Trophoblast cell (in vitro differentiated cells and primary cell): ENCODE measurements at regions not wholly inside any gene's neighbourhood (a gene's known extent, or its start where the extent isn't known, plus 50 kb on each side); places are given as distances from the start of the nearest gene placed in this dataset.

ENCODE experiments used
- DNase-seq, 2 donors: peaks; one replicate each; pipeline ENCODE4 v3.0.0-alpha.2; 2016
- H2AFZ ChIP-seq: 2 replicates; pipeline ENCODE4 v1.6.1; 2013; ENCODE audit warnings: low read length, moderate library complexity, mild to moderate bottlenecking; ENCODE audit not compliant: insufficient read depth, poor library complexity
- H2AK5ac ChIP-seq: 2 replicates; pipeline ENCODE4 v1.6.1; 2013; ENCODE audit warnings: mild to moderate bottlenecking, low read length
- H2BK120ac ChIP-seq: 2 replicates; pipeline ENCODE4 v1.6.1; 2013; ENCODE audit warnings: low read length, mild to moderate bottlenecking, moderate library complexity; ENCODE audit not compliant: insufficient read depth, poor library complexity
- H2BK12ac ChIP-seq: 2 replicates; pipeline ENCODE4 v1.6.1; 2013; ENCODE audit warnings: mild to moderate bottlenecking, low read length, moderate library complexity
- H2BK5ac ChIP-seq: 2 replicates; pipeline ENCODE4 v1.6.1; 2013; ENCODE audit warnings: low read length, low read depth, moderate library complexity, mild to moderate bottlenecking; ENCODE audit not compliant: poor library complexity
- H3K14ac ChIP-seq: 2 replicates; pipeline ENCODE4 v1.6.1; 2013; ENCODE audit warnings: mild to moderate bottlenecking, low read length
- H3K18ac ChIP-seq: 2 replicates; pipeline ENCODE4 v1.6.1; 2013; ENCODE audit warnings: mild to moderate bottlenecking, low read length
- H3K23ac ChIP-seq: 2 replicates; pipeline ENCODE4 v1.6.1; 2013; ENCODE audit warnings: low read length
- H3K27ac ChIP-seq: 2 replicates; pipeline ENCODE4 v1.5.1; 2013; ENCODE audit warnings: low read depth, mild to moderate bottlenecking, inconsistent platforms, low read length, moderate library complexity
- H3K27me3 ChIP-seq: 2 replicates; pipeline ENCODE4 v1.6.1; 2013; ENCODE audit warnings: inconsistent platforms, mild to moderate bottlenecking, low read length, moderate library complexity; ENCODE audit not compliant: insufficient read depth
- H3K36me3 ChIP-seq, 2 experiments: 1 replicate in 1 of 2; 2 replicates in 1 of 2; pipeline ENCODE4 v1.6.1; 2013; ENCODE audit warnings: low read length in 2 of 2, mild to moderate bottlenecking in 2 of 2, moderate library complexity in 1 of 2; ENCODE audit not compliant: insufficient read depth in 2 of 2, control insufficient read depth in 1 of 2
- H3K4ac ChIP-seq: 2 replicates; pipeline ENCODE4 v1.6.1; 2013; ENCODE audit warnings: low read depth, mild to moderate bottlenecking, low read length, moderate library complexity
- H3K4me1 ChIP-seq, 2 experiments: 1 replicate in 1 of 2; 2 replicates in 1 of 2; pipeline ENCODE4 v1.6.1; 2013; ENCODE audit warnings: low read length in 2 of 2, mild to moderate bottlenecking in 2 of 2, moderate library complexity in 1 of 2; ENCODE audit not compliant: insufficient read depth in 2 of 2, control insufficient read depth in 1 of 2
- H3K4me2 ChIP-seq: 2 replicates; pipeline ENCODE4 v1.6.1; 2013; ENCODE audit warnings: inconsistent platforms, mild to moderate bottlenecking, low read length, moderate library complexity
- H3K4me3 ChIP-seq: 2 replicates; pipeline ENCODE4 v1.5.1; 2013; ENCODE audit warnings: mild to moderate bottlenecking, low read depth, low read length, inconsistent platforms
- H3K79me1 ChIP-seq: one replicate; pipeline ENCODE4 v1.6.1; 2013; ENCODE audit warnings: low read length
- H3K79me2 ChIP-seq: 2 replicates; pipeline ENCODE4 v1.6.1; 2013; ENCODE audit warnings: low read length, mild to moderate bottlenecking; ENCODE audit not compliant: control insufficient read depth, insufficient read depth, poor library complexity
- H3K9ac ChIP-seq: 2 replicates; pipeline ENCODE4 v1.6.1; 2013; ENCODE audit warnings: mild to moderate bottlenecking, low read length
- H3K9me3 ChIP-seq: 2 replicates; pipeline ENCODE4 v1.6.1; 2013; ENCODE audit warnings: low read depth, mild to moderate bottlenecking, control low read depth, inconsistent platforms, low read length; ENCODE audit not compliant: insufficient read depth
- H4K12ac ChIP-seq: 2 replicates; pipeline ENCODE4 v1.6.1; 2013; ENCODE audit warnings: low read depth, mild to moderate bottlenecking, low read length, moderate library complexity
- H4K8ac ChIP-seq: 2 replicates; pipeline ENCODE4 v1.6.1; 2013; ENCODE audit warnings: low read depth, mild to moderate bottlenecking, low read length, moderate library complexity
- H4K91ac ChIP-seq: one replicate; pipeline ENCODE4 v1.6.1; 2013; ENCODE audit warnings: low read depth, mild to moderate bottlenecking, low read length, moderate library complexity
- WGBS: extraction: QIAGEN DNeasy Blood & Tissue Kit; methylation state at CpG from one replicate; pipeline ENCODE4 v1.1.7; 2013; ENCODE audit warnings: missing lambda C conversion rate; ENCODE audit not compliant: insufficient read length, insufficient coverage; ENCODE audit errors: extremely low coverage; 5-methylcytosine and 5-hydroxymethylcytosine counted together

- Histone ChIP-seq H3K79me1 (no peaks in the 10 kb centered on the region), H2BK5ac (no peak overlapping the region), H3K36me3 (no peaks in the 10 kb centered on the region), H3K27ac (no peak overlapping the region), H3K4me3 (no peak overlapping the region), H2BK120ac (no peak overlapping the region), H4K91ac (no peak overlapping the region), H3K18ac (no peak overlapping the region), H4K12ac (no peak overlapping the region), H2AFZ (no peak overlapping the region), H3K27me3 (no peaks in the 10 kb centered on the region), H2BK12ac (no peak overlapping the region), H3K9me3 (peaks cover 5% of the 10 kb centered on the region), H2AK5ac (no peak overlapping the region), H3K9ac (no peak overlapping the region), H3K23ac (no peak overlapping the region), H4K8ac (no peak overlapping the region), H3K14ac (no peak overlapping the region), H3K4me1 (no peaks in the 10 kb centered on the region), H3K79me2 (no peaks in the 10 kb centered on the region), H3K4me2 (no peak overlapping the region), H3K4ac (no peak overlapping the region)
- no peak for DNase-seq
- WGBS = no CpG with 5 or more reads among the region's 1 CpG
Measured at GRCh38 chr7:17447728-17448478, 149.5 kb downstream of the AHR start.

- H3K4ac ChIP-seq = no peak overlapping the region
- no peak overlapping the region for H3K23ac ChIP-seq
- no peak overlapping the region for H3K9ac ChIP-seq
- H4K12ac ChIP-seq = no peak overlapping the region
- no peak for DNase-seq
- no peaks in the 10 kb centered on the region for H3K4me1 ChIP-seq
- no peak overlapping the region for H3K14ac ChIP-seq
- no peak overlapping the region for H3K4me2 ChIP-seq
- H3K4me3 ChIP-seq = no peak overlapping the region
- H3K79me2 ChIP-seq = no peaks in the 10 kb centered on the region
- no peak overlapping the region for H2AK5ac ChIP-seq
- no peak overlapping the region for H2BK5ac ChIP-seq
- H4K8ac ChIP-seq = no peak overlapping the region
- H3K79me1 ChIP-seq = no peaks in the 10 kb centered on the region
- H3K18ac ChIP-seq = no peak overlapping the region
- peaks cover 5% of the 10 kb centered on the region for H3K9me3 ChIP-seq
- no peak overlapping the region for H4K91ac ChIP-seq
- H2AFZ ChIP-seq = no peak overlapping the region
- no peaks in the 10 kb centered on the region for H3K27me3 ChIP-seq
- no peak overlapping the region for H2BK120ac ChIP-seq
- no peak overlapping the region for H2BK12ac ChIP-seq
- no peak overlapping the region for H3K27ac ChIP-seq
- WGBS = no CpG with 5 or more reads among the region's 2 CpGs
- H3K36me3 ChIP-seq = no peaks in the 10 kb centered on the region
Measured at GRCh38 chr7:17448479-17449423, 150.3 kb downstream of the AHR start.

GRCh38 chr7:17456541-17456940 lies 158.1 kb downstream of the AHR start:
- H3K4me1 ChIP-seq = no peaks in the 10 kb centered on the region
- H3K18ac ChIP-seq = no peak overlapping the region
- H4K91ac ChIP-seq = no peak overlapping the region
- no CpG with 5 or more reads among the region's 2 CpGs for WGBS
- no peaks in the 10 kb centered on the region for H3K79me1 ChIP-seq
- no peaks in the 10 kb centered on the region for H3K36me3 ChIP-seq
- H3K23ac ChIP-seq = no peak overlapping the region
- no peak overlapping the region for H3K4ac ChIP-seq
- H3K79me2 ChIP-seq = no peaks in the 10 kb centered on the region
- no peak overlapping the region for H2AFZ ChIP-seq
- H3K27me3 ChIP-seq = no peaks in the 10 kb centered on the region
- peaks cover 2% of the 10 kb centered on the region for H3K9me3 ChIP-seq
- H3K4me2 ChIP-seq = no peak overlapping the region
- H4K12ac ChIP-seq = no peak overlapping the region
- no peak for DNase-seq
- no peak overlapping the region for H3K9ac ChIP-seq
- no peak overlapping the region for H3K4me3 ChIP-seq
- no peak overlapping the region for H2BK5ac ChIP-seq
- H2AK5ac ChIP-seq = no peak overlapping the region
- H4K8ac ChIP-seq = no peak overlapping the region
- no peak overlapping the region for H2BK12ac ChIP-seq
- H3K14ac ChIP-seq = no peak overlapping the region
- no peak overlapping the region for H2BK120ac ChIP-seq
- no peak overlapping the region for H3K27ac ChIP-seq

GRCh38 chr7:17460001-17460400 lies 161.5 kb downstream of the AHR start:
- H2BK5ac ChIP-seq = no peak overlapping the region
- no peaks in the 10 kb centered on the region for H3K4me1 ChIP-seq
- no peak overlapping the region for H2BK12ac ChIP-seq
- H2BK120ac ChIP-seq = no peak overlapping the region
- H3K9me3 ChIP-seq = peaks cover 2% of the 10 kb centered on the region
- H3K4me3 ChIP-seq = no peak overlapping the region
- H4K8ac ChIP-seq = no peak overlapping the region
- no peak overlapping the region for H3K4me2 ChIP-seq
- H3K27me3 ChIP-seq = no peaks in the 10 kb centered on the region
- no peaks in the 10 kb centered on the region for H3K36me3 ChIP-seq
- H2AK5ac ChIP-seq = no peak overlapping the region
- no peak overlapping the region for H3K14ac ChIP-seq
- no peak overlapping the region for H4K12ac ChIP-seq
- no peak overlapping the region for H3K23ac ChIP-seq
- DNase-seq = no peak
- H3K9ac ChIP-seq = no peak overlapping the region
- no peak overlapping the region for H4K91ac ChIP-seq
- no peak overlapping the region for H3K4ac ChIP-seq
- H3K79me2 ChIP-seq = no peaks in the 10 kb centered on the region
- no peak overlapping the region for H3K18ac ChIP-seq
- H3K27ac ChIP-seq = no peak overlapping the region
- no peaks in the 10 kb centered on the region for H3K79me1 ChIP-seq
- no peak overlapping the region for H2AFZ ChIP-seq
